ENCODE measurements at regions not wholly inside any gene's neighbourhood (a gene's known extent, or its start where the extent isn't known, plus 50 kb on each side); places are given as distances from the start of the nearest gene placed in this dataset.

DNA sequence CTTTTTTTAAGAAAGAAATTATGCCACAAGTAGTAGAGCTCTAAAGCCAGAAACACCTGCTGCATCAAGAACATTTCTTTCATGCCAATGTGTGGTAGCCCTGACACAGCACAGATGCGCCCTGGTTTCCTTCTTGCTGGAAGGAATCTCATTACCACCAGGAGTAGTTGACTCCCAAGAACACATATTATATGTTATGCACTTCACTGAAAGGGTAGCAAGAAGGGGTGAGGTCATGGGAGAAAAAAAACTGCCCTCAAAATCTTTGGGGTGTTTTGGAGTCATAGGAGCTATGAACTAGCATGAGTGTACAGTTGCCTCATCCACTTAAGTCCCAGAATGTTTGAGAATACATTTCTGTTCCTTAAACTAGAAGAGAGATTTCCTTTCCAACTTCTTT is 185.8 kb upstream of the C1QTNF7 start (continued):
- TF ChIP-seq, protein P1, sequence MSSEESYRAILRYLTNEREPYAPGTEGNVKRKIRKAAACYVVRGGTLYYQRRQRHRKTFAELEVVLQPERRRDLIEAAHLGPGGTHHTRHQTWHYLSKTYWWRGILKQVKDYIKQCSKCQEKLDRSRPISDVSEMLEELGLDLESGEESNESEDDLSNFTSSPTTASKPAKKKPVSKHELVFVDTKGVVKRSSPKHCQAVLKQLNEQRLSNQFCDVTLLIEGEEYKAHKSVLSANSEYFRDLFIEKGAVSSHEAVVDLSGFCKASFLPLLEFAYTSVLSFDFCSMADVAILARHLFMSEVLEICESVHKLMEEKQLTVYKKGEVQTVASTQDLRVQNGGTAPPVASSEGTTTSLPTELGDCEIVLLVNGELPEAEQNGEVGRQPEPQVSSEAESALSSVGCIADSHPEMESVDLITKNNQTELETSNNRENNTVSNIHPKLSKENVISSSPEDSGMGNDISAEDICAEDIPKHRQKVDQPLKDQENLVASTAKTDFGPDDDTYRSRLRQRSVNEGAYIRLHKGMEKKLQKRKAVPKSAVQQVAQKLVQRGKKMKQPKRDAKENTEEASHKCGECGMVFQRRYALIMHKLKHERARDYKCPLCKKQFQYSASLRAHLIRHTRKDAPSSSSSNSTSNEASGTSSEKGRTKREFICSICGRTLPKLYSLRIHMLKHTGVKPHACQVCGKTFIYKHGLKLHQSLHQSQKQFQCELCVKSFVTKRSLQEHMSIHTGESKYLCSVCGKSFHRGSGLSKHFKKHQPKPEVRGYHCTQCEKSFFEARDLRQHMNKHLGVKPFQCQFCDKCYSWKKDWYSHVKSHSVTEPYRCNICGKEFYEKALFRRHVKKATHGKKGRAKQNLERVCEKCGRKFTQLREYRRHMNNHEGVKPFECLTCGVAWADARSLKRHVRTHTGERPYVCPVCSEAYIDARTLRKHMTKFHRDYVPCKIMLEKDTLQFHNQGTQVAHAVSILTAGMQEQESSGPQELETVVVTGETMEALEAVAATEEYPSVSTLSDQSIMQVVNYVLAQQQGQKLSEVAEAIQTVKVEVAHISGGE (CRISPR knock-in tag; IDR thresholded peaks at IDR 0.05) = no peak
- TF ChIP-seq EZH2 (IDR thresholded peaks at IDR 0.05; ENCODE audit: borderline replicate concordance, control insufficient read depth, low read depth, low read length) = no peak
- no peak for TF ChIP-seq MTA2 (IDR thresholded peaks at IDR 0.05; ENCODE audit: low read depth)
- TF ChIP-seq KLF5 (IDR thresholded peaks at IDR 0.05; ENCODE audit: partially characterized antibody) = no peak
- TF ChIP-seq, protein P2, sequence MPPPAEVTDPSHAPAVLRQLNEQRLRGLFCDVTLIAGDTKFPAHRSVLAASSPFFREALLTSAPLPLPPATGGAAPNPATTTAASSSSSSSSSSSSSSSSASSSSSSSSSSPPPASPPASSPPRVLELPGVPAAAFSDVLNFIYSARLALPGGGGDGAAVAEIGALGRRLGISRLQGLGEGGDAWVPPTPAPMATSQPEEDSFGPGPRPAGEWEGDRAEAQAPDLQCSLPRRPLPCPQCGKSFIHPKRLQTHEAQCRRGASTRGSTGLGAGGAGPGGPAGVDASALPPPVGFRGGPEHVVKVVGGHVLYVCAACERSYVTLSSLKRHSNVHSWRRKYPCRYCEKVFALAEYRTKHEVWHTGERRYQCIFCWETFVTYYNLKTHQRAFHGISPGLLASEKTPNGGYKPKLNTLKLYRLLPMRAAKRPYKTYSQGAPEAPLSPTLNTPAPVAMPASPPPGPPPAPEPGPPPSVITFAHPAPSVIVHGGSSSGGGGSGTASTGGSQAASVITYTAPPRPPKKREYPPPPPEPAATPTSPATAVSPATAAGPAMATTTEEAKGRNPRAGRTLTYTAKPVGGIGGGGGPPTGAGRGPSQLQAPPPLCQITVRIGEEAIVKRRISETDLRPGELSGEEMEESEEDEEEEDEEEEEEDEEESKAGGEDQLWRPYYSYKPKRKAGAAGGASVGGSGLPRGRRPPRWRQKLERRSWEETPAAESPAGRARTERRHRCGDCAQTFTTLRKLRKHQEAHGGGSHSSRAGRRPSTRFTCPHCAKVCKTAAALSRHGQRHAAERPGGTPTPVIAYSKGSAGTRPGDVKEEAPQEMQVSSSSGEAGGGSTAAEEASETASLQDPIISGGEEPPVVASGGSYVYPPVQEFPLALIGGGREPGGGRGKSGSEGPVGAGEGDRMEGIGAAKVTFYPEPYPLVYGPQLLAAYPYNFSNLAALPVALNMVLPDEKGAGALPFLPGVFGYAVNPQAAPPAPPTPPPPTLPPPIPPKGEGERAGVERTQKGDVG (CRISPR knock-in tag; IDR thresholded peaks at IDR 0.05) = no peak
- no peak for TF ChIP-seq ZNF24 (IDR thresholded peaks at IDR 0.05)
- no peak for TF ChIP-seq GATAD2B (conservative IDR thresholded peaks at IDR 0.05; ENCODE audit: low read depth)
- no peak for TF ChIP-seq TCF12 (IDR thresholded peaks at IDR 0.05; ENCODE audit: low read depth, low read length)
